PFSK-1 (cell line): ENCODE measurements at regions not wholly inside any gene's neighbourhood (a gene's known extent, or its start where the extent isn't known, plus 50 kb on each side); places are given as distances from the start of the nearest gene placed in this dataset.

ENCODE experiments used
- FOXP2 ChIP-seq: optimal IDR thresholded peaks from 2 replicates; pipeline ENCODE3; 2011; ENCODE audit warnings: borderline replicate concordance, control low read depth, inconsistent platforms; ENCODE audit not compliant: insufficient read depth; ENCODE audit errors: extremely low read length, extremely low read depth
- POLR2AphosphoS5 ChIP-seq: IDR thresholded peaks from 2 replicates; pipeline ENCODE4 v1.6.1; 2012; ENCODE audit warnings: low read depth, mild to moderate bottlenecking, control low read depth, low read length, moderate library complexity
- REST ChIP-seq, 2 experiments: IDR thresholded peaks; 2 replicates each; pipeline versions ENCODE4 v1.6.1 to v1.8.0; 2011 to 2012; ENCODE audit warnings: low read depth in 2 of 2, low read length in 2 of 2, control low read depth in 1 of 2, inconsistent platforms in 1 of 2, mild to moderate bottlenecking in 1 of 2, moderate library complexity in 1 of 2; ENCODE audit not compliant: insufficient read depth in 1 of 2
- SIN3A ChIP-seq: IDR thresholded peaks from 2 replicates; pipeline ENCODE4 v1.6.1; 2012; ENCODE audit warnings: mild to moderate bottlenecking, low read length, moderate library complexity, borderline replicate concordance; ENCODE audit not compliant: insufficient read depth
- TAF1 ChIP-seq: IDR thresholded peaks from 2 replicates; pipeline ENCODE4 v1.6.1; 2012; ENCODE audit warnings: low read length, control low read depth, borderline replicate concordance; ENCODE audit not compliant: insufficient read depth

GRCh38 chr16:26360867-26361266 lies 669.1 kb downstream of the HS3ST4 start:
- TF ChIP-seq SIN3A (no peak), FOXP2 (no peak), TAF1 (no peak), REST (IDR thresholded peaks at IDR 0.05; ENCODE audit: insufficient read depth in 1 of 2, low read depth in 2 of 2, low read length in 2 of 2) (no peak), POLR2AphosphoS5 (no peak)

- TF ChIP-seq POLR2AphosphoS5, result no peak
Measured at GRCh38 chr16:26363581-26363980, 671.8 kb downstream of the HS3ST4 start.

- TF ChIP-seq REST (IDR thresholded peaks at IDR 0.05; ENCODE audit: insufficient read depth in 1 of 2, low read depth in 2 of 2, low read length in 2 of 2) (no peak), TAF1 (no peak), SIN3A (no peak), FOXP2 (no peak), POLR2AphosphoS5 (no peak)
Measured at GRCh38 chr16:26365161-26365940, 673.6 kb downstream of the HS3ST4 start.

GRCh38 chr16:26371349-26371869 lies 679.6 kb downstream of the HS3ST4 start:
- TF ChIP-seq FOXP2 (no peak), POLR2AphosphoS5 (no peak)

- TF ChIP-seq POLR2AphosphoS5 (no peak), SIN3A (no peak), FOXP2 (no peak), REST (IDR thresholded peaks at IDR 0.05; ENCODE audit: insufficient read depth in 1 of 2, low read depth in 2 of 2, low read length in 2 of 2) (no peak), TAF1 (no peak)
Measured at GRCh38 chr16:26374279-26374925, 682.6 kb downstream of the HS3ST4 start.

- TF ChIP-seq REST (IDR thresholded peaks at IDR 0.05; ENCODE audit: insufficient read depth in 1 of 2, low read depth in 2 of 2, low read length in 2 of 2) (no peak), TAF1 (no peak), SIN3A (no peak), FOXP2 (no peak), POLR2AphosphoS5 (no peak)
Measured at GRCh38 chr16:26382586-26382985, 684.1 kb upstream of the C16orf82 start.
